GM21717 (cell line): ENCODE measurements at regions not wholly inside any gene's neighbourhood (a gene's known extent, or its start where the extent isn't known, plus 50 kb on each side); places are given as distances from the start of the nearest gene placed in this dataset.

Experiments
- ATAC-seq: cut with Tn5 transposase; IDR thresholded peaks from one replicate; pipeline ENCODE4 v1.9.1; 2021; ENCODE audit warnings: mild to moderate bottlenecking, moderate library complexity; ENCODE audit not compliant: unreplicated experiment

DNA sequence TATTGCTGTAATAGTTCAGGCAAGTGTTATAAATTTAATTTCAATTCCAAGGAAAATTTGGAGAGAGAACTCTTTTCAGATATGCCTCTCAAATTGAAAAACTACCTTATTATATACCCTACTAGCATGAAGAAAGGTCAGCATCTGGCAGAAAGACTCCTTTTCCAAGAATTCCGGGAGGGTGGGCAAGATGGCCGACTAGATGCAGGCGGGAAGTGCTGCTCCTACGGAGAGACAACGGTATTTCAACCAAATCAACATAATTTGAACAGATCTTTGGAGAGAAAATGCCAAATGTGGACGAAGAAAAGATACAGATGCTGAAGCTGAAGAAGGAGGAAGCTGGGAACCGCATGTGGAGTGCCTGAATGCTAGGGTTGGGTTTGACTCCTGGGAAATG lies 53.8 kb upstream of the INTU start:
- no peak for ATAC-seq

DNA sequence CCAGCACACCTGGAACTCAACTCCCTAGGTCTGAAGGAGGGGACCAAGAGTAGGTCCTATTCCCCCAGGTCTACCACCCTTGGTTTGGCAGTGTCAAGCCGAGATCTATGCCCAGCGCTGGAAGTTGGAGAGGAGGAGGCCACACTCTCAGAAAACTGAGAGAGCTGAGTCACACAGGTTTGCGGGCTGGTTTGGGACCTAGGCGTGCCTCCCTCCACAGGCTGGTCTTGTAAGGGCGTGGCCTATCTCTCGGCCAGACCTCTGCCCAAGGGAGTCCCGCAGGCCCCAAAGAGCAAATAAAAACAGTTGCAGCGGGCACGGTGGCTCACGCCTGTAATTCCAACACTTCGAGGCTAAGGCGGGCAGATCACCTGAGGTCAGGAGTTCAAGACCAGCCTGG lies 52.9 kb upstream of the INTU start:
- no peak for ATAC-seq

DNA sequence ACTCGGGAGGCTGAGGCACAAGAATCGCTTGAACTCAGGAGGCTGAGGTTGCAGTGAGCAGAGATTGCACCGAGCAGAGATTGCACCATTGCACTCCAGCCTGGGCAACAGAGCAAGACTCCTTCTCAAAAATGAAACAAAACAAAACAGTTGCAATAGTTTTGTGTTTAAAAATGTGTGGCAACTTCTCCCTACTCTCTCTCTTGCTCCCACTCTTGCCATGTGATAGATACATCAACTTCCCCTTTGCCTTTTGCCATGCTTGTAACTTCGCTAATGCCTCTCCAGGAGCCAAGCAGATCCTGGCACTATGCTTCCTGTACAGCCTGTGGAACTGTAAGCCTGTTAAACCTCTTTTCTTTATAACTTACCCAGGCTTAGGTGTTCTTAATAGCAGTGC lies 52.5 kb upstream of the INTU start:
- ATAC-seq, result no peak

DNA sequence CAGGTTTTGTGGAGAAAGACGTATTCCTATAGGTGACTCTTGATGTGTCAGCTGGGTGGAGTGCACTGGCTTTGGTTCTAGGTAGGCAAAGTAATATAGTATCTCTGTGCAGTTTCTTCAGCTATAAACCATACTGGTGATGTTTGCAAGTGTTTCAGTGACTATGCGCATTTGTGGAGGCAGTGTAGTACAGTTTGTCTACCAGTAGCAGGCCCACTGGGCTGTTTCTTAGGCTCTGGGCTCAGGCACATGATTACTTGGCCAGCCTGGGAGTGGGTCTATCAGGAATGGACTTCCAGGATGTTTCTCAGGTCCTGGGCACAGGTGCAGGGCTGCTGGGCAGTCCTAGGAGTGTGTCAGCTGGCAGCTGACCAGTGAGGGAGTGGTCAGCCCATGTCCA lies 51.9 kb upstream of the INTU start:
- ATAC-seq, result no peak
